ENCODE measurements at regions not wholly inside any gene's neighbourhood (a gene's known extent, or its start where the extent isn't known, plus 50 kb on each side); places are given as distances from the start of the nearest gene placed in this dataset.

GRCh38 chr13:76505437-76505836, 380.8 kb downstream of the KCTD12 start:
- no peak for TF ChIP-seq POLR2A (IDR thresholded peaks at IDR 0.05; ENCODE audit: extremely low read depth, insufficient read length)
- TF ChIP-seq, protein P1, sequence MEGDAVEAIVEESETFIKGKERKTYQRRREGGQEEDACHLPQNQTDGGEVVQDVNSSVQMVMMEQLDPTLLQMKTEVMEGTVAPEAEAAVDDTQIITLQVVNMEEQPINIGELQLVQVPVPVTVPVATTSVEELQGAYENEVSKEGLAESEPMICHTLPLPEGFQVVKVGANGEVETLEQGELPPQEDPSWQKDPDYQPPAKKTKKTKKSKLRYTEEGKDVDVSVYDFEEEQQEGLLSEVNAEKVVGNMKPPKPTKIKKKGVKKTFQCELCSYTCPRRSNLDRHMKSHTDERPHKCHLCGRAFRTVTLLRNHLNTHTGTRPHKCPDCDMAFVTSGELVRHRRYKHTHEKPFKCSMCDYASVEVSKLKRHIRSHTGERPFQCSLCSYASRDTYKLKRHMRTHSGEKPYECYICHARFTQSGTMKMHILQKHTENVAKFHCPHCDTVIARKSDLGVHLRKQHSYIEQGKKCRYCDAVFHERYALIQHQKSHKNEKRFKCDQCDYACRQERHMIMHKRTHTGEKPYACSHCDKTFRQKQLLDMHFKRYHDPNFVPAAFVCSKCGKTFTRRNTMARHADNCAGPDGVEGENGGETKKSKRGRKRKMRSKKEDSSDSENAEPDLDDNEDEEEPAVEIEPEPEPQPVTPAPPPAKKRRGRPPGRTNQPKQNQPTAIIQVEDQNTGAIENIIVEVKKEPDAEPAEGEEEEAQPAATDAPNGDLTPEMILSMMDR (IDR thresholded peaks at IDR 0.05; ENCODE audit: low read depth, low read length): no peak
- no peak for TF ChIP-seq MYC (IDR thresholded peaks at IDR 0.05; ENCODE audit: low read depth, low read length)
- no peak for TF ChIP-seq MAX (IDR thresholded peaks at IDR 0.05; ENCODE audit: low read depth, low read length)
